GM23248 (cell line): ENCODE measurements at regions not wholly inside any gene's neighbourhood (a gene's known extent, or its start where the extent isn't known, plus 50 kb on each side); places are given as distances from the start of the nearest gene placed in this dataset.

Source experiments
- DNase-seq: peaks from one replicate; pipeline ENCODE4 v3.0.0-alpha.2; 2015
- H2AFZ ChIP-seq: fragments of 200-600 bp; sonication (generic); 2 replicates; pipeline ENCODE4 v1.6.1; 2016; ENCODE audit warnings: antibody characterized with exemption
- H3F3A ChIP-seq: fragments of 200-600 bp; sonication (generic); 2 replicates; pipeline ENCODE4 v1.6.1; 2016; ENCODE audit warnings: mild to moderate bottlenecking, antibody characterized with exemption, mixed run types; ENCODE audit not compliant: insufficient read depth
- H3K27ac ChIP-seq: fragments of 200-600 bp; sonication (generic); 2 replicates; pipeline ENCODE4 v1.5.1; 2016; ENCODE audit warnings: mild to moderate bottlenecking
- H3K27me3 ChIP-seq: fragments of 200-600 bp; sonication (generic); replicated peaks from 2 replicates; pipeline ENCODE4 v1.6.1; 2016; ENCODE audit warnings: mild to moderate bottlenecking; ENCODE audit not compliant: insufficient read depth
- H3K36me3 ChIP-seq: fragments of 200-600 bp; sonication (generic); 2 replicates; pipeline ENCODE4 v1.6.1; 2016; ENCODE audit warnings: low read depth, mild to moderate bottlenecking
- H3K4me1 ChIP-seq: fragments of 200-600 bp; sonication (generic); 2 replicates; pipeline ENCODE4 v1.6.1; 2016; ENCODE audit warnings: mild to moderate bottlenecking; ENCODE audit not compliant: insufficient read depth
- H3K4me2 ChIP-seq: fragments of 200-600 bp; sonication (generic); one replicate; pipeline ENCODE4 v1.6.1; 2016; ENCODE audit warnings: mild to moderate bottlenecking; ENCODE audit not compliant: unreplicated experiment
- H3K4me3 ChIP-seq: fragments of 200-600 bp; sonication (generic); 2 replicates; pipeline ENCODE4 v1.5.1; 2016; ENCODE audit warnings: mild to moderate bottlenecking
- H3K79me2 ChIP-seq: fragments of 200-600 bp; sonication (generic); 2 replicates; pipeline ENCODE4 v1.6.1; 2016; ENCODE audit warnings: mild to moderate bottlenecking; ENCODE audit not compliant: insufficient read depth
- H3K9ac ChIP-seq: fragments of 200-600 bp; sonication (generic); 2 replicates; pipeline ENCODE4 v1.6.1; 2016; ENCODE audit warnings: mild to moderate bottlenecking
- H3K9me2 ChIP-seq: fragments of 200-600 bp; sonication (generic); 2 replicates; pipeline ENCODE4 v1.6.1; 2016; ENCODE audit warnings: mixed run types, mild to moderate bottlenecking, moderate library complexity; ENCODE audit not compliant: insufficient read depth
- H3K9me3 ChIP-seq: fragments of 200-600 bp; sonication (generic); one replicate; pipeline ENCODE4 v1.6.1; 2017; ENCODE audit warnings: low read depth
- H4K20me1 ChIP-seq: fragments of 200-600 bp; sonication (generic); 2 replicates; pipeline ENCODE4 v1.6.0; 2016; ENCODE audit not compliant: insufficient read depth
- EZH2 ChIP-seq: fragments of 200-600 bp; sonication (generic); IDR thresholded peaks from 2 replicates; pipeline ENCODE4 v1.6.1; 2018; ENCODE audit warnings: antibody characterized with exemption, mild to moderate bottlenecking; ENCODE audit not compliant: insufficient read depth, poor library complexity, severe bottlenecking
- EZH2phosphoT487 ChIP-seq: fragments of 200-600 bp; sonication (generic); IDR thresholded peaks from 2 replicates; pipeline ENCODE4 v1.6.1; 2018; ENCODE audit warnings: antibody characterized with exemption, moderate library complexity, mild to moderate bottlenecking, low read depth; ENCODE audit not compliant: insufficient read depth
- WGBS, 2 experiments: methylation state at CpG; one replicate each; pipeline ENCODE4 v1.1.6; 2015 to 2017; ENCODE audit warnings: low lambda C conversion rate in 2 of 2, low coverage in 1 of 2; ENCODE audit errors: missing lambda C conversion rate in 2 of 2; 5-methylcytosine and 5-hydroxymethylcytosine counted together
- in situ Hi-C: fragments of 300-500 bp; cut with MboI; formaldehyde crosslinking; loops from 2 replicates; pipeline ENCODE4 v1.15.0; 2020

- Histone ChIP-seq H3K27ac (no peak overlapping the region), H3K4me1 (peaks cover 7% of the 10 kb centered on the region; the same call in 1 of the 2 replicates), H4K20me1 (no peaks in the 10 kb centered on the region), H3K27me3 (no peaks in the 10 kb centered on the region), H3K4me3 (no peak overlapping the region), H3K9ac (no peak overlapping the region), H3K9me2 (no peaks in the 10 kb centered on the region; the same call in 1 of the 2 replicates), H3K4me2 (no peak overlapping the region), H3K9me3 (no peaks in the 10 kb centered on the region), H3K79me2 (no peaks in the 10 kb centered on the region), H3K36me3 (peaks cover 15% of the 10 kb centered on the region), H3F3A (peaks cover 5% of the 10 kb centered on the region), H2AFZ (no peak overlapping the region)
- in situ Hi-C loops = no loop called here
- no peak for DNase-seq
- WGBS, 2 experiments = 94 to 100% methylated on average over 1 of the region's 1 CpG
- no peak for TF ChIP-seq EZH2
- no peak for TF ChIP-seq EZH2phosphoT487
Observed at GRCh38 chr6:71371559-71371958, 82.9 kb downstream of the OGFRL1 start.

GRCh38 chr6:71373943-71374342, 85.3 kb downstream of the OGFRL1 start:
- Histone ChIP-seq H3K4me2 (no peak overlapping the region), H3K27ac (no peak overlapping the region), H3K9me2 (no peaks in the 10 kb centered on the region; the same call in 1 of the 2 replicates), H2AFZ (no peak overlapping the region), H3K4me1 (0 out of 2 replicates have a peak, but pooled peaks cover 6% of the 10 kb centered on the region), H3K9ac (no peak overlapping the region), H4K20me1 (no peaks in the 10 kb centered on the region), H3K4me3 (no peak overlapping the region), H3K36me3 (peaks cover 15% of the 10 kb centered on the region), H3F3A (no peaks in the 10 kb centered on the region), H3K79me2 (no peaks in the 10 kb centered on the region), H3K27me3 (no peaks in the 10 kb centered on the region), H3K9me3 (no peaks in the 10 kb centered on the region)
- in situ Hi-C loops = no loop called here
- no peak for TF ChIP-seq EZH2phosphoT487
- 39 to 50% methylated on average over 1 of the region's 1 CpG for WGBS, 2 experiments
- DNase-seq = no peak

- TF ChIP-seq EZH2phosphoT487 = no peak
- no peak for TF ChIP-seq EZH2
- Histone ChIP-seq H3K9ac (no peak overlapping the region), H3K27ac (no peak overlapping the region), H3K9me3 (no peaks in the 10 kb centered on the region), H4K20me1 (no peaks in the 10 kb centered on the region), H3K27me3 (no peaks in the 10 kb centered on the region), H3F3A (no peaks in the 10 kb centered on the region), H3K4me2 (no peak overlapping the region), H3K79me2 (no peaks in the 10 kb centered on the region), H3K9me2 (no peaks in the 10 kb centered on the region; the same call in 1 of the 2 replicates), H3K36me3 (peaks cover 15% of the 10 kb centered on the region), H3K4me3 (no peak overlapping the region), H2AFZ (no peak overlapping the region), H3K4me1 (0 out of 2 replicates have a peak, but pooled peaks cover 6% of the 10 kb centered on the region)
- in situ Hi-C loops = loop anchor here (25.0 kb wide), 1 partner anchor 712 kb away; no protein-coding TSS in a partner anchor
- WGBS, 2 experiments = 100% methylated on average over 1 of the region's 1 CpG
- DNase-seq = peak; percentile 41
Observed at GRCh38 chr6:71375676-71376075, 87.1 kb downstream of the OGFRL1 start.

DNA sequence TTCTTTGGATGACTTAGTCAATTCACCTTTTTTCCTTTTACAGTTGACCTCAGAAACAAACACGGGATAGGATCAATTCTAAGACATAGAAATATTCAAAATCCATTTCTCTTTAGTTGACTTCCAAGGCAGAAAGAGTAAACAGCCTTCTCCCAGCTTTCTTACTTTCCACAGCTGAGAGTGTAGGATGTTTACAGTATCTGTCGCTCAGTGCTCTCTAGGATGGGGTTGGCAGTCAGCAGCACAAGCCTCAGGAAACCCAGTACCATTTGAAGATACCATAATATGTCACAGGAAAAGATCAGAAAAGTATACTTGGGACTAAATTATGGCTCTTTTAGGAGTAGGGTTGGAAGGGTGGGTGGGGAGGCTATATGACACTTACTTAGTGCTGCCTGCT, 88.2 kb downstream of the OGFRL1 start:
- TF ChIP-seq EZH2phosphoT487 (no peak), EZH2 (no peak)
- Histone ChIP-seq H3F3A (no peaks in the 10 kb centered on the region), H3K4me2 (no peak overlapping the region), H3K27me3 (no peaks in the 10 kb centered on the region), H2AFZ (no peak overlapping the region), H3K9me2 (no peaks in the 10 kb centered on the region; the same call in 1 of the 2 replicates), H3K27ac (no peak overlapping the region), H3K4me3 (no peak overlapping the region), H3K36me3 (peaks cover 12% of the 10 kb centered on the region; the same call in 1 of the 2 replicates), H3K9me3 (no peaks in the 10 kb centered on the region), H3K79me2 (no peaks in the 10 kb centered on the region), H3K4me1 (0 out of 2 replicates have a peak, but pooled peaks cover 6% of the 10 kb centered on the region), H3K9ac (no peak overlapping the region), H4K20me1 (no peaks in the 10 kb centered on the region)
- DNase-seq = no peak
- in situ Hi-C loops = loop anchor here (25.0 kb wide), 1 partner anchor 710 kb away; no protein-coding TSS in a partner anchor
- WGBS, 2 experiments = 85 to 86% methylated on average over 2 of the region's 2 CpGs
